NCI-H82 treated with DMSO at 0.1 percent for 48 hours (cell line): ENCODE measurements at regions not wholly inside any gene's neighbourhood (a gene's known extent, or its start where the extent isn't known, plus 50 kb on each side); places are given as distances from the start of the nearest gene placed in this dataset.
"Not testable (repeated sequence)": the region's sequence is repeated elsewhere in the genome, so short reads cannot be mapped to it uniquely, and the experiment has no call there.

ENCODE experiments used
- DNase-seq: peaks from one replicate; lab custom pipeline; 2025; ENCODE audit not compliant: unreplicated experiment; lab: John Stamatoyannopoulos, UW

DNA sequence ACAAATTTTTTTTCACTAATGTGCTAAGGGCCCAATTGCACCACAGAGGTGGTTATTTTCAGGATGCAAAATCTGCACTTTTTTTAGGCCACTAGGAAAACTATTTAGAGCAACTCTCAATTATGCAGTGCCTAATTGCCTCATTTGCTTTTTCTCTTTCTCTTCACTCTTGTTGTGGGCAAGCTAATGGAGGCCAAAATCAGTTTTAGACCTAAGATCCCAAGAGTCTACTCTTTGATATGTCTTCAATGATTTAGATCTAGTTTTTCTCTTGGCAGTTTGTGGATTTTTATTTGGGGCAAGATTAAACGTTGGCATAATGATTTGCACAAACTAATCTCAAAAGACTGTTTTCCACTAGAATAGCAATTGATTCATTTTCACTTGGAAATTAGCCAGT is 1996.9 kb downstream of the LRRC4C start:
- no peak for DNase-seq

DNA sequence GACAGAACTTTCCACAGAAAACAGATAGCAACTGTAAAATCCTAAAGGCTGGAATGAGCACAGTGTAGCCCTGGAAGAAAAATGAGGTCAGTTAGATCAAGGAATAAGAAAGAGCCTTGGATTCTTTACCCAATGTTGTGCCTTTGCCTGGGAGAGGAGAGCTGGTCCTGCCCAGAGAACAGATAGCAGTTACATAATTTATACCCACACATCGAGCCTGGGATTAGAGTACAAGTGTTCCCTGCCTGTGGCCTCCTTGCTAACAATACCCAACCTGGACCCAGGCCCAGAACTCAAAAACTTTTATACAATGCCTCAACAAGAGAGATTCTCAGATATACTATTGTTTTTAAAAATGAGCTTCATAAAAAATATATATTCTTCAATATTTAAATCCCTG is 1998.4 kb downstream of the LRRC4C start:
- DNase-seq = no peak

DNA sequence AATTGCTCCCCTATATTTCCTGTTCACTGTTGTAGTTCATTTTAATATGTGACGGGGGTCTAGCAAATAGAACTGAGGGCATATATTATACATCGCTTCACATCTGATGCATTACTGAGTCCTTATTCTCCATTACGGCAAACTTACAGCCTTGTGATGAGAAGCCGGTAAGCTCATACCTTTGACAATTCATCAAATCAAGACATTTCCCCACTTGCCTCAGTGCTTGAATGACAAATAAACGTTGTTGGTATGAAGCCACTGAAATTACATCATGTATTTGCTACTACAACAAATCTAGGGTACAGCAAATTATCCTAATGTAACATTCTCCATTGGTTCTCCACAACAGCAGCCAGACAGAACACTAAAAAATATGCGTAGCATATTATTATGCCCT is 1999.8 kb downstream of the LRRC4C start:
- DNase-seq = no peak

DNA sequence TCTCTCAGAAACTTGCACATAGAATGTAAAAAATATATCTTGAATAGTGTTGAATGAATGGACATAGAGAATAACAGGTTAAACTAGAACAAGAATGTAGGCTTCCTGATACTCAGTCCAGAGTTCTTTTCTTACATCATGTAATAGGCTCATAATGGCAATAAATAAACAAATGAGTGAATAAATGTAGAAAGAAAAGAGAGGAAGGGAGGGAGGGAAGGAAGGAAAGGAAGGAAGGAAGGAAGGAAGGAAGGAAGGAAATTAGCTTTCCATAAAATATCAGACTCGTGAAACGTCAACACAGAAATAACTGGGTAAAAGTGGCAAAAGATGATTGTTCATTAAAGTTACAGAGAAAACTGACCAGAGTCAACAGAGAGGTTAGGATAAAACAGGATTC is 2001.0 kb downstream of the LRRC4C start:
- no peak for DNase-seq

DNA sequence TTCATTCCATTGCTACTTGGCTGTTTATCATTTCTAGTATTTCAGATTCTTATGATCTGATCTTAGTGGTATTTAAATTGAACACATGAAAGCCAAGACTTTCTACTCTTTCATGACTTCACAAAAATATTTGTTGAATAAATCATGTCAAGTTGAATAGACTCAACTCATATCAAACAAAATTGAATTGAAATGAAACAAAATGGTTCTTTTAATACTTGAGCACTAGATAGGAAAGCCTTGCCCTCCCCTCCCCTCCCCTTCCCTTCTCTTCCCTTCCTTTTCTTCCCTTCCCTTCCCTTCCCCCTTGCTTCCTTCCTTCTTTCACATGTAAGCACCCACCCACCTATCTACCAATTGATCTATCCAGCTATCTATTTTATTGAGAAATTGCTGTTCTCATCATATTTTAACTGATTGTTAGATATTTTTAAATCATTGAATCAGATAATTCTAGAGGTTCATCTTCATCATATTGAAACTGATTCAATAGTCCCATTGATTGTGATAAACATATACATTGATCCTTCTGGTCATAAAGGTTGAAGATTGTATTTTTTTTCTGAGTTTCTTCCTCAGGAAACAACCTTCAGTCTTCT is 2015.9 kb downstream of the LRRC4C start:
- DNase-seq = no peak

DNA sequence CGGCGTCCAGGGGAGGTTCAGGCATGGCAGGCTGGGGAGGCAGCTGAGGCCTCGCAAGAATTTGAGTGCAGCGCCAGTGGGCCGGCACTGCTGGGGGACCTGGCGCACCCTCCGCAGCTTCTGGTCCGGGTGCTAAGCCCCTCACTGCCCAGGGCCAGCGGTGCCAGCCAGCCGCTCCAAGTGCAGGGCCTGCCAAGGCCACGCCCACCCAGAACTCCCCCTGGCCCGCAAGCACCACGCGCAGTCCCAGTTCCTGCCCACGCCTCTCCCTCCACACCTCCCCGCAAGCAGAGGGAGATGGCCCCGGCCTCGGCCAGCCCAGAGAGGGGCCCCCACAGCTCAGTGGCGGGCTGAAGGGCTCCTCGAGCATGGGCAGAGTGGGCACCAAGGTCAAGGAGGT is 2017.3 kb downstream of the LRRC4C start:
- no peak for DNase-seq

DNA sequence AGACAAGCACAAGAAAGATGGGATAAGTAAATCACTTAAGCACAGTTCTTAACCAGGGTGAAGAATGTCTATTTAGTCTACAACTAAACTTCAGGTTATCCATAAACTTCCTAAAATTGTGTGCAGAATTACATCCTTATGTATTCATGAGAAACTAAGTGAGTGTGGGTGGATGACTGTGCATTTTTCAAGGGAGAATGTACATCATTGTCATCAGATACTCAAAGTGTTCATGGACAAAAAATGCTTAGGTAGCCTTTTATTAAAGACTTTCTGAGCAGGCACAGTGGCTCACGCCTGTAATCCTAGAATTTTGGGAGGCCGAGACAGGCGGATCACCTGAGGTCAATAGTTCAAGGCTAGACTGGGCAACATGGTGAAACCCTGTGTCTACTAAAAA is 2023.8 kb downstream of the LRRC4C start:
- no peak for DNase-seq

DNA sequence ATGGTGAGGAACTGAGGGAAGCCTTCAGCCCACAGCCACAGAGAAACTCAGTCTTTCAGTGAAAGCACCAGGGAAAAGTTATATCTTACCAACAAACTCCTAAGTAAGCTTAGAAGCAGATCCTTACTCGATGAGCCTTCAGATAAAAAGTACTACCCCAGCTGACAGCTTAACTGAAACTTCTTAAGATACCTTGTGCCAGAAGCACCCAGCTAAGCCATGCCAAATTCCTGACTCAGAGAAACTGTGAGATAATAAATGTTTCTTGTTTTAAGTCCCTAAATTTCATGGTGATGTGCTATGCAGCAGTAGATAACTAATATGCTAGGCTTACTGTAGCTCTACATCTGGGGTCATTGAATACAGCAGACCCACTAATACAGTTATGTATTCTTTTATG is 2025.0 kb downstream of the LRRC4C start:
- DNase-seq = no peak

DNA sequence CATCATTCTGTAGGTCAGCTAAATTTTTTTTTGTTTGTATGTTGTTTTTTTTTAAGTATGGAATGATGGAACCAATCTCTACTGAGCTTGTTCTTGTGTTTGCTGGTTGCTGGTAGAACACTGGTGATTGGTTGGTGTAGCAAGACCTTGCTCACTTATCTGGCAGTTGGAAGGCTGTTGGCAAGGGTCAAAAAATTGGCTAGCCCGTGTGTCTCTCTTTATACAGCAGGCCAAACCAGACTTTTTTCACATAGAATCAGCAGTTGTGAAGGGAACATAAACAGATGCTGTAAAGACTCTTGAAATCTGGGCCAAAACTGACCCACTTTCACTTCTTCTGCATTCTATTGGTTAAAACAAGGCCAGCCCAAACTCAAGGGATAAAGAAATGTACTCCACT is 2026.5 kb downstream of the LRRC4C start:
- no peak for DNase-seq

DNA sequence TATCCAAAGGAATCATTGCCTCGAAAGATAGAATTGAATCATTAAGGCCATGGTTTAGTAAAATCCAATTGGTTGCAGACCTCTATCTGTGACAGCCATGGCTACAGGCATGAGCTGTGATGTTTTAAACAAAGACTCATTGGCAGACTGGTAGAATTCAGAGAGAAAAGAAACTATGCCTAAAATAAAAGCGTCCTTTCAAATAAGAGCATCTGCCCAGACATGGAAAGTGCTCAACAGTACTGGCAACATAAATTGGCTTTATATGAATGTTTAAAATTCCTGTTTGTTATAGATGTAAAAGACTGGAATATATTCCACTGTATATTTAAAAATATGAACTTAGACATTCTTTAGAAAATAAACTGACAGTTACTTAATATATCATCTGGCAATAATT is 2034.2 kb downstream of the LRRC4C start:
- no peak for DNase-seq

DNA sequence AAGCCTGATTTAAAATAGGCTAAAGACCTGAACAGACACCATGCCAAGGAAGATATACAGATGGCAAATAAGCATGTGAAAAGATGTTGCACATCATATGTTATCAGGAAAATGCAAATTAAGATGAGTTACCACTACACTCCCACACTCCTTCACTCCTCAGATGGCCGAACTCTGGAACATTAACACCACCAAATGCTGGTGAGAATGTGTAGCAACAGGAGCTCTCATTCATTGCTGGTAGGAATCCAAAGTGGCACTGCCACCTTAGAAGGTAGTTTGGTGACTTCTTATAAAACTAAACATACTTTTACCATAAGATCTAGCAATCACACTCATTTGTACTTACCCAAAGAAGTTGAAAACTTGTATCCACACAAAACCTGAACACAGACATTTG is 2047.3 kb downstream of the LRRC4C start:
- DNase-seq = no peak

DNA sequence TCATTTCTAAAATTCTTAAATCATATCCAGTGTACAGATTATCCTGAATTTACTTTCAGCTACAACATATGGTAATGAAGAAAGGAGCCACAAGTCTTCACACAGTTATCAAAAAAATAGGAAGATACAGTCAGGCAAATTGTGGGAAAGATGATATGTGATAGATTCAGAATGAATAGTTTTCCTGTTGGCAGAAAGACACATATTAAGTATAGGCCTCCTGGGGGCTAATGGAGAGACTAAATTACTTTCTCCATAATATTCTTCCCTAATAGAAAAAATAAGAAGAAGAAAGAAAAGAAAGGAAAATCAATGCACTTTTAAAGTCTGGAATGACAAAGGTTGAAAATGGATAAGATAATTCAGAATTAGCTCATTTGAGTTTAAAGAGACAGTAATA is 2073.5 kb downstream of the LRRC4C start:
- no peak for DNase-seq

DNA sequence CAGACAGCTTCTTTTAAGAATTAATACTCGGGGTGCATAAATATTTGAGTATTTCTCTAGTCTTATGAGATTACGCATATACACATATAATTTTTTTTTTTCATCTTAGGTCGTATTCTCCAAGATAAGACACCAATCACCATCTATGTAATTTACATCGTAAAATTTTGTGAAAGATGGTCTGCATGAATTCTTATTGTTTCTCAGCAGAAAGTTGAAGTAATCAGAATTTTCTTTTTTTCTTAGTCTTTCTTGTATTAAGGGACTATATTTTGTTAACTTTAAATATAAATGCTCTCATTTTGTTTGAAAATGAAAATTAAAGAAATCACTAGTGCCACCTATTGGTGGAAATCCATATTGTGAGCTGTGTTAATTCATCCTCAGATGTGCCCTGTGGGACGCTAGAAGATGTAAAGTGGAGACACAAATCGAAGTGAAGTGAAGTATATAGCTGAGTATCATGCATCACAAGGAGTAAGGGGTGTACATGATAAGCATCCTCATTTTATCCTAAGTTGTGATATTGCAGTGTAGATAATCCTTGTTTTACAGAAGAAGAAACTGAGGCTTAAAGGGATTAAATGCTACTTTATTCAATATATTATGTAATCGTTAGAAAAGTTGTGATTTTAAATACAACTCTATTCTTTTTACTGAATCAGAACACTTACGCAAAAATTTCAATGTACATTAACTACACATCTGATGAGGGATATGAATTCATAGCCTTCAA is 2084.3 kb downstream of the LRRC4C start:
- no peak for DNase-seq

DNA sequence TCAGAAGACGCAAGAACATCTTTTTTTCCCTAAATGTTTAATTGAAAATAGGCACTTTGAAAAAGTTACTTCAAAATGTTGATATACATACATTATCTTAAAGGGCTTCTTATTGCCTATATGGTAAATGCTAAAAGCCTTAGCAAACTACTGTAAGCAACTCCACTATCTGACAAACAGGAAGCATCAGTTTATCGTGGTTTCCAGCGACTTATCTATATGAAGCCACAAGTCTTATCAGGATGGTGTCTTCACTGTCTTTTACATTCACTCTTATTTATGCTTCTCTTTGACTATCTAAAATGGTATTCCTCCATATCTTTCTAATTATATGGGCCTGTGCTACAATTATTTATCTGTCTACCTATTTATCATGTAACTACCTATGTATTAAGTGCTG is 2091.9 kb downstream of the LRRC4C start:
- DNase-seq = no peak

DNA sequence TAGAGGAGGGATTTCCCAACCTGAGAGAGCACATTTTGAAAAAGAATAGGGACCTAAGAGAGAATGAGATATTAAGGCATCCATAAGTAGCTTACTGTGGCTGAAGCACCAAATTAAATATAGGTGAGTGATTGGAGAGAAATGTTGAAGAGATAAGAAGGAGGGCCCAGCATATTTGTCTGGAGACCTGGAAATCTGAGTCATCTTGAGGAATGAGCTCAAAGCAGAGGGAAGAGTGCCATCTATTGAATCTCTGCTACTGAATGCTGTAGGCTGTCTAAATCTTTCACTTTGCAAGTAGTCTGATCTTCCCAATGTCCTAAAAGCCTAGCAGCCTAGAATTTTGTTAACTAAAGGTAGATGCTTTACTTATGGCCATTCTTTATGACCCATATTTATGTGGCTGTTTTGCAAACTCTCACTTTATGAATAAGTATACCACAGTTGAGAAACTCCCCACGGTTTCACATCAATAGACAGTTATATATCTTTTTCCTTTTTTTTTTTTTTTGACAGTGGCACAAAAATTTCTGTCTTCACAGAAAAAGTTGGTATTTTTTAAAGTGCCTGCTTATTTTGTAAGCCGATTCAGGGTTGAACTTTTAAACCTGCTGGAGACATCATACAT is 2093.5 kb downstream of the LRRC4C start:
- DNase-seq = no peak

DNA sequence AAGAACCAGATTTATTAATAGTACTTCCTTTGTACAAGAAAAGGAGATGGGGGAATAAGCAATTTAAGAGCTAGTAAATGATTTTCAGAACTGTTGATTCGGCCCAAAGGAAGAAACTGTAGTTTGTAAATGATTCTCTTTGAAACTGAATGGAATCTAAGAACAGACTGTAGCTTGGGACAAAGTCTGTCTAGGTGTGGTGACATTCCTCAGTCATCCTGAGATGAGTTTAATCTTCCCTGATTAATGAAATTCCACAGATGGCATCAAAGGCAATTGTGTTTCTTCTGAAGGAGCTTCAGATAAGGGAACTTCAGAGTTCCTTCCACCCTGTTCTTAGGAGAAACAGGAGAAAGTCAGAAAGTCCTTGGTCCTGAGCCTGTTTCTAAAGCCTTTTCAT is 2095.9 kb downstream of the LRRC4C start:
- no peak for DNase-seq

DNA sequence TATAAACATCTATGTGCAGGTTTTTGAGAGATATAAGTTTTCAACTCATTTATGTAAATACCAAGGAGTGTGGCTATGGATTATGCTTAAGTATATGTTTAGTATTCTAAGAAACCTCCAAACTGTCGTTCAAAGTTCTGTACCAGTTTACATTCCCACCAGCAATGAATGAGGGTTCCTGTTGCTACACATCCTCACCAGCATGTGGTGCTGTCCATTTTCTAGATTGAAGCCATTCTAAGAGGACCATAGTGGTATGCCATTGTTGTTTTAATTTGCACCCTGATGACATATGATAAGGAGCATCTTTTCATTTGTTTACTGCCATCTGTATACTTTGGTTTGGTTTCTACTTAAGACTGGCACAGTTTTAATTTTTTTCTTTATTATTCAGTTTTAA is 2097.9 kb downstream of the LRRC4C start:
- no peak for DNase-seq

DNA sequence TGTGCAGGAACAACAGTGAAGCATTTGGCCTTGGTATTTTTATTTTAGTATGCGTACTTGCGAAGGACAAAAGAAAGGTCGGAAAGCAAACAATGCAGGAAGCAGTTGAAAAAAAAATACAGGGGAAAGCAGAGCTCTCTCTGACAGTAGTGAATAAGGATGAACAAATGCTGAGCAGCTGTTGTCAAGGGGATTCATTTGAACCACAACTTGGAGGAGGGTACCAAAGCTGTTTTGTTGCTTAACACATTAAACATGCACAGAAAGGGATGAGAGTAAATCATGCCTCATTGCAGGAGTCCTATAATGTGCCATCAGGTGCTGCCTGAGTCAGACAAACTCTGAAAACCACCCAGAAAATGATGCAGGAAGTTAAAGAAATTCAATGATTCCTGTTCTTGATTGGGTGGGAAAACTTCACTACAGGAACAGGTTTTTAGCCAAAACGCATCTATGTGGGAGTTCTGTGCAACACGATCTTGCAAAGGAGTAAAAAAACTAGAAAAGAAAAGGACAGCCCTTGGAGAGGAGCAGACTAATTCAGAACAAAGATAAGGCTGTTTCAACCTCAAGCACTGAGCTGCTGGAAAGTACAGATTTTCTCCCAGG is 2113.5 kb downstream of the LRRC4C start:
- DNase-seq = no peak

DNA sequence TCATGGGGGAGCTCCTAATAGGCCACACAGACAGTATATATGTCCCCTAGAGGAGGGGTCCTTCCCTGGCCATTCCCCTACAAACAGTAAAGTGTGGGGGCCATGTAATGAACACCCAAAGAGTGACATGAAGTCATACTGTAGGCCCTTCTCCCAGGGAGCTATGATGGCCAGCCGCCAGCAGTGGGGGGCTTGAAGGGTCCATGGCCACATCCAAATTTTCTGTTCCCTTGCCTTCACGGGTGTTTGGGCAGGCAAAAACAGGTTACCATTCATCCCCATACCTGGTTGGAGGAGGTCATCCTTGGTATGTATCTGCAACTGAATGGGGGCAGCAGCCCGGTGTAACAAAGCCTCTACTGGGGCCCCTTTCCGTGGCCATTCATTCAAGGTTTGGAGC is 2118.0 kb downstream of the LRRC4C start:
- no peak for DNase-seq

DNA sequence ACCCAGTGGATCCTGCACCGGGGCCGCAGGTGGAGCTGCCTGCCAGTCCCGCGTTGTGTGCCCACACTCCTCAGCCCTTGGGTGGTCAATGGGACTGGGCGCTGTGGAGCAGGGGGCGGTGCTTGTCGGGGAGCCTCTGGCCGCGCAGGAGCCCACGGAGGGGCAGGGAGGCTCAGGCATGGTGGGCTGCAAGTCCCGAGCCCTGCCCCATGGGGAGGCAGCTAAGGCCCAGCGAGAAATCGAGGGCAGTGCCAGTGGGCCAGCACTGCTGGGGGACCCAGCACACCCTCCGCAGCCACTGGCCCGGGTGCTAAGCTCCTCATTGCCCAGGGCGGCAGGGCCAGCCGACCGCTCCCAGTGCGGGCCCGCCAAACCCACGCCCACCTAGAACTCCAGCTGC is 2126.4 kb downstream of the LRRC4C start:
- DNase-seq = not testable (repeated sequence)

DNA sequence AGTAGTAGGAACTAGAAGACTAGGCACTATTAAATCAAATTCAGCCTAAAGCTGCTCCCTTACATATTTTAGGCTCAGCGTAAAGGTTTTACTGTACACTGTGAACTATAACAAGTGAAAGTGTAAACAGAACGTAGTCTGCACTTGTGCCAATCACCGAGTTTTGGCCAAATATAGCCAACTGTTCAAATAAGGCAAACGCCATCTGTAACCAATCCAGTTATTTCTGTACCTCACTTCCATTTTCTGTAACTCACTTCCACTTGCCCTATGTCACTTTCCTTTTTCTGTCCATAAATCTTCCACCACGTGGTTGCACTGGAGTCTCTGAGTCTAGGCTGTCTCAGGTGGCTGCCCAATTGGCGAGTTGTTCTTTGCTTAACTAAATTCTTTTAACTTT is 2132.2 kb downstream of the LRRC4C start:
- no peak for DNase-seq

DNA sequence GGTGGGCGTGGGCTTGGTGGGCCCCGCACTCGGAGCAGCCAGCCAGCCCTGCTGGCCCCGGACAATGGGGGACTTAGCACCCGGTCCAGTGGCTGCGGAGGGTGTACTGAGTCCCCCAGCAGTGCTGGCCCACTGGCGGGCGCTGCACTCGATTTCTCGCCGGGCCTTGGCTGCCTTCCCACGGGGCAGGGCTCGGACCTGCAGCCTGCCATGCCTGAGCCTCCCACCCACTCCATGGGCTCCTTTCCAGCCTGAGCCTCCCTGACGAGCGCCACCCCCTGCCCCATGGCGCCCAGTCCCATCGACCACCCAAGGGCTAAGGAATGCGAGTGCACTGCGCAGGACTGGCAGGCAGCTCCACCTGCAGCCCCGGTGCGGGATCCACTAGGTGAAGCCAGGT is 2147.6 kb downstream of the LRRC4C start:
- not testable (repeated sequence) for DNase-seq
